KMS-11 (cell line): ENCODE measurements at regions not wholly inside any gene's neighbourhood (a gene's known extent, or its start where the extent isn't known, plus 50 kb on each side); places are given as distances from the start of the nearest gene placed in this dataset.

Experiments used
- H2AFZ ChIP-seq: fragments of 200-600 bp; sonication (generic); 2 replicates; pipeline ENCODE4 v1.6.1; 2016; ENCODE audit warnings: antibody characterized with exemption, mixed run types, low read depth
- H3K27ac ChIP-seq: fragments of 200-600 bp; sonication (generic); 2 replicates; pipeline ENCODE4 v1.6.1; 2016; ENCODE audit warnings: mild to moderate bottlenecking, mixed run types
- H3K27me3 ChIP-seq: fragments of 200-600 bp; sonication (generic); 2 replicates; pipeline ENCODE4 v1.6.1; 2017; ENCODE audit warnings: mild to moderate bottlenecking, low read depth, mixed run types, moderate library complexity; ENCODE audit not compliant: insufficient read depth
- H3K36me3 ChIP-seq: fragments of 200-600 bp; sonication (generic); 2 replicates; pipeline ENCODE4 v1.6.1; 2017; ENCODE audit warnings: mild to moderate bottlenecking, mixed run types; ENCODE audit not compliant: insufficient read depth
- H3K4me1 ChIP-seq: fragments of 200-600 bp; sonication (generic); 2 replicates; pipeline ENCODE4 v1.6.1; 2016; ENCODE audit warnings: mild to moderate bottlenecking, low read depth, mixed run types; ENCODE audit not compliant: poor library complexity, severe bottlenecking
- H3K4me2 ChIP-seq: fragments of 200-600 bp; sonication (generic); 2 replicates; pipeline ENCODE4 v1.7.0; 2016; ENCODE audit warnings: mild to moderate bottlenecking, mixed run types
- H3K4me3 ChIP-seq: fragments of 200-600 bp; sonication (generic); IDR thresholded peaks from 2 replicates; pipeline ENCODE4 v1.6.1; 2017; ENCODE audit warnings: low read depth, low read length, mixed read lengths; ENCODE audit not compliant: insufficient read depth
- H3K79me2 ChIP-seq: fragments of 200-600 bp; sonication (generic); 2 replicates; pipeline ENCODE4 v1.6.1; 2016; ENCODE audit warnings: low read depth, mixed run types; ENCODE audit not compliant: insufficient read depth
- H3K9ac ChIP-seq: fragments of 200-600 bp; sonication (generic); 2 replicates; pipeline ENCODE4 v1.6.1; 2016; ENCODE audit warnings: mild to moderate bottlenecking, mixed run types
- H4K20me1 ChIP-seq: fragments of 200-600 bp; sonication (generic); 2 replicates; pipeline ENCODE4 v1.6.1; 2016; ENCODE audit warnings: mild to moderate bottlenecking, mixed run types; ENCODE audit not compliant: insufficient read depth
- CTCF ChIP-seq: fragments of 200-600 bp; sonication (generic); conservative IDR thresholded peaks from 2 replicates; pipeline ENCODE4 v1.6.1; 2017; ENCODE audit warnings: low read depth, mild to moderate bottlenecking, antibody characterized with exemption, low read length, moderate library complexity, mixed read lengths

- H3K27me3 ChIP-seq, result no peaks in the 10 kb centered on the region
- H3K4me3 ChIP-seq, result no peak overlapping the region
- H3K79me2 ChIP-seq, result no peaks in the 10 kb centered on the region
- no peak overlapping the region for H3K4me2 ChIP-seq
- H4K20me1 ChIP-seq, result no peaks in the 10 kb centered on the region
- H2AFZ ChIP-seq, result no peak overlapping the region
- H3K9ac ChIP-seq, result no peak overlapping the region
- no peak for TF ChIP-seq CTCF
- no peaks in the 10 kb centered on the region for H3K36me3 ChIP-seq
- no peaks in the 10 kb centered on the region for H3K4me1 ChIP-seq
- H3K27ac ChIP-seq, result no peak overlapping the region
These were observed 227.8 kb downstream of the LACC1 start for GRCh38 chr13:44107357-44108121.

GRCh38 chr13:44108331-44108858, 228.7 kb downstream of the LACC1 start:
- no peak for TF ChIP-seq CTCF
- H3K4me2 ChIP-seq, result no peak overlapping the region
- H3K4me1 ChIP-seq, result no peaks in the 10 kb centered on the region
- no peaks in the 10 kb centered on the region for H3K27me3 ChIP-seq
- no peaks in the 10 kb centered on the region for H3K79me2 ChIP-seq
- no peak overlapping the region for H2AFZ ChIP-seq
- no peak overlapping the region for H3K4me3 ChIP-seq
- no peaks in the 10 kb centered on the region for H3K36me3 ChIP-seq
- H4K20me1 ChIP-seq, result no peaks in the 10 kb centered on the region
- H3K27ac ChIP-seq, result no peak overlapping the region
- H3K9ac ChIP-seq, result no peak overlapping the region

- Histone ChIP-seq H3K27me3 (no peaks in the 10 kb centered on the region), H2AFZ (no peak overlapping the region), H4K20me1 (no peaks in the 10 kb centered on the region), H3K4me2 (no peak overlapping the region), H3K36me3 (no peaks in the 10 kb centered on the region), H3K4me3 (no peak overlapping the region), H3K79me2 (no peaks in the 10 kb centered on the region), H3K9ac (no peak overlapping the region), H3K4me1 (no peaks in the 10 kb centered on the region), H3K27ac (no peak overlapping the region)
- TF ChIP-seq CTCF, result no peak
These were observed 230.5 kb downstream of the LACC1 start for GRCh38 chr13:44110091-44110621.

- no peaks in the 10 kb centered on the region for H3K27me3 ChIP-seq
- no peaks in the 10 kb centered on the region for H3K36me3 ChIP-seq
- H4K20me1 ChIP-seq, result no peaks in the 10 kb centered on the region
- no peak overlapping the region for H3K4me3 ChIP-seq
- no peak overlapping the region for H3K9ac ChIP-seq
- H3K27ac ChIP-seq, result no peak overlapping the region
- no peaks in the 10 kb centered on the region for H3K79me2 ChIP-seq
- H3K4me1 ChIP-seq, result no peaks in the 10 kb centered on the region
- TF ChIP-seq CTCF, result no peak
- H3K4me2 ChIP-seq, result no peak overlapping the region
- no peak overlapping the region for H2AFZ ChIP-seq
These were observed 232.0 kb downstream of the LACC1 start for GRCh38 chr13:44111701-44112100.
